OCI-M1 (cell line): ENCODE measurements at regions not wholly inside any gene's neighbourhood (a gene's known extent, or its start where the extent isn't known, plus 50 kb on each side); places are given as distances from the start of the nearest gene placed in this dataset.

ENCODE experiments used
- DNase-seq: peaks from one replicate; lab custom pipeline; 2025; lab: John Stamatoyannopoulos, UW

GRCh38 chr18:8969639-8970390 is 132.7 kb upstream of the NDUFV2 start:
- no peak for DNase-seq

- DNase-seq: no peak
These were observed 131.7 kb upstream of the NDUFV2 start for GRCh38 chr18:8970843-8971242.

GRCh38 chr18:8972116-8972515 is 130.4 kb upstream of the NDUFV2 start:
- no peak for DNase-seq

- no peak for DNase-seq
These were observed 128.2 kb upstream of the NDUFV2 start for GRCh38 chr18:8974279-8974678.

GRCh38 chr18:8974696-8975095 is 127.8 kb upstream of the NDUFV2 start:
- no peak for DNase-seq

- DNase-seq: no peak
These were observed 126.9 kb upstream of the NDUFV2 start for GRCh38 chr18:8975624-8976023.

- DNase-seq: no peak
These were observed 125.9 kb upstream of the NDUFV2 start for GRCh38 chr18:8976606-8977005.

GRCh38 chr18:8977166-8977565 is 125.3 kb upstream of the NDUFV2 start:
- DNase-seq: no peak

GRCh38 chr18:8977701-8978100 is 124.8 kb upstream of the NDUFV2 start:
- DNase-seq: no peak

- no peak for DNase-seq
These were observed 124.1 kb upstream of the NDUFV2 start for GRCh38 chr18:8978394-8978793.

- peak; percentile 48 for DNase-seq
These were observed 123.1 kb upstream of the NDUFV2 start for GRCh38 chr18:8979258-8979988.

- no peak for DNase-seq
These were observed 122.0 kb upstream of the NDUFV2 start for GRCh38 chr18:8980496-8980895.

GRCh38 chr18:8980918-8981317 is 121.6 kb upstream of the NDUFV2 start:
- no peak for DNase-seq

GRCh38 chr18:8982416-8983183 is 119.9 kb upstream of the NDUFV2 start:
- DNase-seq: peak; percentile 92

GRCh38 chr18:8983195-8983594 is 119.3 kb upstream of the NDUFV2 start:
- no peak for DNase-seq

GRCh38 chr18:8984131-8984721 is 118.3 kb upstream of the NDUFV2 start:
- DNase-seq: no peak

- DNase-seq: no peak
These were observed 115.3 kb upstream of the NDUFV2 start for GRCh38 chr18:8987241-8987640.

GRCh38 chr18:8988260-8988871 is 114.1 kb upstream of the NDUFV2 start:
- DNase-seq: peak; percentile 88

- DNase-seq: no peak
These were observed 113.5 kb upstream of the NDUFV2 start for GRCh38 chr18:8989017-8989416.

GRCh38 chr18:8989855-8990254 is 112.6 kb upstream of the NDUFV2 start:
- DNase-seq: no peak

GRCh38 chr18:8990276-8991031 is 112.0 kb upstream of the NDUFV2 start:
- no peak for DNase-seq
